ENCODE measurements at regions not wholly inside any gene's neighbourhood (a gene's known extent, or its start where the extent isn't known, plus 50 kb on each side); places are given as distances from the start of the nearest gene placed in this dataset.

DNA sequence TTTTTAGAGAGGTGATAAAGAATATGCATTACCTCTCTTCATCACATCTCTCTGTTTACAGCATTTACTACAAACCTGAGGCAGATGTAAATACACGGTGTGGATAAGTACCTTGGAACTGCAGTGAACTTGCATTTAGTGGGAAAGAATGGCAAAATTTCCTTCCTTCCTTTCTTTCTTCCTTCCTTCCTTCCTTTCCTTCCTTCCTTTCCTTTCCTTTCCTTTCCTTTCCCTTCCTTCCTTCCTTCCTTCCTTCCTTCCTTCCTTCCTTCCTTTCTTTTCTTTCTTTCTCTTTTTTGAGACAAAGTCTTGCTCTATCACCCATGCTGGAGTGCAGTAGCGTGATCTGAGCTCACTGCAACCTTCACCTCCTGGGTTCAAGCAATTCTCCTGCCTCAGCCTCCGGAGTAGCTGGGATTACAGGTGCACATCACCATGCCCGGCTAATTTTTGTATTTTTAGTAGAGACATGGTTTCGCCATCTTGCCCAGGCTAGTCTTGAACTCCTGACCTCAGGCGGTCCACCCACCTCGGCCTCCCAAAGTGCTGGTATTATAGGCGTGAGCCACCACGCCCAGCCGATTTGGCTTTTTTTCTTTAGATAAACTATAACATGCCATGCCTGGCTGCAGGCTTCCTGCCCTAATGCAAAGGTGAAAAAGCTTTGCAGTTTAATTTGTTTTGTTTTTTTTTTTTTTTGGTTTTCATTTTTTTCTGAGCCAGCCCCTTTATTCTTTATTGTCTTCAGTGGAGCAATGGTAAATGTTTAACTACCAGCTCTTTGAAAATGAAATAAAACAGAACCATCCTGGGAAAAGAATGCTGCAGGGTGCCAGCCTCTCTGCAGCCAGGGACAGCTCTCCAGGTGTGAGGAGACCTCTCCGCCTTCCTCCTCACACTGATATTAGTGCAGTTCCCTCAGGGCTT, 64.2 kb upstream of the NEDD9 start:
- no peak for DNase-seq (ENCODE audit: low read depth in 2 of 2)

DNA sequence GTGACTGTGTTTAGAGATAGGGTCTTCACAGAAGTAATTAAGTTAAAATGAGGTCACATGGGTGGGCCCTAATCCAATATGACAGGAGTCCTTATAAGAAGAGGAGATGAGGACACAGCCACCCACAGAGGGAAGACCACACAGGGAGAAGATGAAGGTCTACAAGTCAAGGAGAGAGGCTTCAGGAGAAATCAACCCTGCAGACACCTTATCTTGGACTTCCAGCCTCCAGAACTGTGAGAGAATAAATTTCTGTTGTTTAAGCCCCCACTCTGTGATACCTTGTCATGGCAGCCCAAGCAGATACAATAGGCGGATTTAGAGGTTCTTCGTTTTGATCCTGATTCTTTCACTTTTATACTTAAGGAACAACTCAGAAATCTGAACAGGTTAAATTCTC, 63.5 kb upstream of the NEDD9 start:
- no peak for DNase-seq (ENCODE audit: low read depth in 2 of 2)

DNA sequence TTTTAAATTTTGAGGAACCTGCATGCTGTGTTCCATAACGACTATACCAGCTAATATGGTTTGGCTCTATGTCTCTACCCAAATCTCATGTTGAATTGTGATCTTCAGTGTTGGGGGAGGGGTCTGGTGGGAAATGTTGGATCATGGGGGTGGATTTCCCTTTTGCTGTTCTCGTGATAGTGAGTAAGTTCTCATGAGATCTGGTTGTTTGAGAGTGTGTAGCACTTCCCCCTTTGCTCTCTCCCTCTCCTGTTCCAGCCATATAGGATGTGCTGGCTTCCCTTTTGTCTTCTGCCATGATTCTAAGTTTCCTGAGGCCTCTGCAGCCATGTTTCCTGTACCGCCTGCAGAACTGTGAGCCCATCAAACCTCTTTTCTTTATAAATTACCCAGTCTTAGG, 61.8 kb upstream of the NEDD9 start:
- DNase-seq (ENCODE audit: low read depth in 2 of 2): no peak

DNA sequence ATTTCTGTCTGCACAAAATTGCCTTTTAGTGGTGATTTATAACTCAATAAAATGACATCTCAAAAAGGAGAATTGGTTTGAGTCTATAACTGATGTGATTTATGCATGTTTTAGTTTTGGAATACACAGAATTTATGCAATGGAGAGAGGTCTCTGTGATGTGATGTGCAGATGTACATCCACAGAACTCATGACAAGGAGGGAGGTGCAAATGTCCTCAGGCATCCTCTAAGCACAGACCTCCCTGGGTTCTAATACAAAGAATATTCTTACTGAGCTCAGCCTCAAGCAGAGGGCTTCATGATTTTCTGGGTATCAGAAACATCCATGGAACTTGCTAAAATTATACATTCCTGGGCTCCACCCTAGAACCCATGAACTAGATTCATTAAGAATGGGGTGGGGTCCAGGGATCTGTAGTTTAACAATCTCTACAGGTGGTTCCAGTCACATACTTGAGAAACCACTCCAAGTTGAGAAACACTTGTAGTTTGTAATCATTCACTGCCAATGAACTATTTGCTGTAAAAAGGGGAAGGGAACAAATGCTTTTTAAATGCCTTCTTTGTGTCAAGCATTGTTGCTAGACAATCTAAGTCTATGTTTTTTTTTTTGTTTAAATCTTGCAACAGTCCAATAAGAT, 60.2 kb upstream of the NEDD9 start:
- no peak for DNase-seq (ENCODE audit: low read depth in 2 of 2)

DNA sequence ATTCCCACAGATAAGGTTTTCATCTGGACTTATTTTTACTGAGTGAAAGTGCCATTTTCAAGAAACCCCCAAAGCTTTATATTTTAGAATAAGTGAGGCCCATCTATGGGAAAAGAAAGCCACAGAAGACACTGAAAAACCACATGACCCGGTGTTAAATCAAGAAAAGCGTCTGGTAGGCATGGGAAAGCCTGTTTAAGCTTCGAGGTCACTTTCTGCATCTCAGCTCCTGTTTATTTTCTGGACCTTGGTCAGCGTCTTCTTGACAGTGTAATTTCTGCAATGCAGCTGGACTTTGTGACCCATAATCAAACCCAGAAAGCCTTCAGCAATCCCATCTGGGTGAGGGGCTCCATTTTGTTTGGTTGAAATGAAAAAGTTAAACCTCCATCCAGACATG, 59.6 kb upstream of the NEDD9 start:
- no peak for DNase-seq (ENCODE audit: low read depth in 2 of 2)

DNA sequence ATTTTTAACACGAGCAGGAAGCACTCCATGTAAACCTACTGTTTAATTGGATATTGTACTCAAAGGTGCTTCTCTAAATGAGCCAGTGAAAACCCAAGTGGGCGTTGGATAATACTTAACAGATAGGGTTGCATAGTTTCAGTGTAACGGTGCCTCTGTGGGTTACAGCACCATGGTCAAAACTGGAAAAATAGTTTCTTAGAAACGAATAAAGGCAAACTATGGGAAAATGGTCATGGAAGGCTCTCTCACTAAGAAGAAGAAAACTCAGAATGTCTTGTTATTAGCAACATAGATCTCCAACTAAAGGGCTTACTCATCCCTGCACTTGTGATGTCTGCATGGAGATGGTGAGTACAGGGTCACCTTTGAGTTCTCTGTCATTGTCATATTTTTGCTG, 59.1 kb upstream of the NEDD9 start:
- no peak for DNase-seq (ENCODE audit: low read depth in 2 of 2)

DNA sequence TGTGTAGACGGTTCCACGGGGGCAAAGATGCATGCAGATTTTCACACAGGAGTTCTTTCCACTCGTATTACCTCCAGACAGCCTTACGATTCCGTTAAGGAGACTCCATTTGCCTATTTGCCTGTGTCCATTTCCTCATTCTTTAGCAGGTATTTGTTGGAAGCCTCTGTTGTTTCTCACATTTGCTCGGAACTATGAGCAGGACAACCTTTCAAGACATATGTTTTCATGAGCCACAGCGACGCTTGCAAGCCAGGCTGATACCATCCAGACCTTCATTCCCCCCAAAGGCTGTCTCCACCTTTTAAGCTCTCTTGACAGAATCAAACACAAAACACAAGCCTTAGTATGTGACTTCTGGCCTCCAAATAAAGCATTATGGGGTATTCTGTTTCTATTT, 57.6 kb upstream of the NEDD9 start:
- DNase-seq (ENCODE audit: low read depth in 2 of 2): no peak

DNA sequence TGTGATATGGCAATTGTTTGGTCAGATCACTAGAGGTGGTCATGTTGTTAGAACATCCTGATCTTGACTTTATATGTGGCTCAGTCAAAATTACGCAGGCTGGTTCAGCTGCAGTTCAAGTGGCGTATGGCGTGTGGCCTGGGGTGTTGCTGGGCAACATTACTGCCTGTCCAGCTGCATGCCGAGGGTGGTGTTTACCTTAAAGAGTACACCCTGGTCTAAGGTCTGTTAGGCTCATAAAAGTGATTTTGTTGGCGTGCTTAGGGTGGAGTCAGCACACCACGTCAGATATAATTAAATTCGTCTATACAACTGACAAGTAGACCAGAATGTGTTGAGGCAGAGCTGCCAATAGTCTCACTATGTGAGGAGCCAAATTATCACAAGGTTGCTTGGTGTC, 55.6 kb upstream of the NEDD9 start:
- DNase-seq (ENCODE audit: low read depth in 2 of 2): no peak

DNA sequence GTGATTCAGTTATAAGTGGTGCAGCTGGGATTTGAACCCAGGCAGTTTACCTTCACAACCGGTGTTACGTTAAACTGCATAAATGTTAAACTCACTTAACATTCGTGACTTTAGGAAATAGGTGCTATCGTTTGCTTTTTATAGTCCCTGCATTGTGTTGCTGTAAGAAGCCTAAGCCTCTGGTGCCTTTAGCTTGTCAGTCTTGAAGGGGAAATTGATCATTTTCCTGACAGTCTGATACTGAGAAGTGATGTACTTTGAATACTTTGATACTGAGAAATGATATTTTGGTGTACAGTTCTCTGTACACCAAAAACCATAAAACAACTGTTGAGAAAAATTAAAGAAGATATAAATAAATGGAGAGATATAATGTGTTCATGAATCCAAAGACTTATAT, 52.5 kb upstream of the NEDD9 start:
- no peak for DNase-seq (ENCODE audit: low read depth in 2 of 2)

DNA sequence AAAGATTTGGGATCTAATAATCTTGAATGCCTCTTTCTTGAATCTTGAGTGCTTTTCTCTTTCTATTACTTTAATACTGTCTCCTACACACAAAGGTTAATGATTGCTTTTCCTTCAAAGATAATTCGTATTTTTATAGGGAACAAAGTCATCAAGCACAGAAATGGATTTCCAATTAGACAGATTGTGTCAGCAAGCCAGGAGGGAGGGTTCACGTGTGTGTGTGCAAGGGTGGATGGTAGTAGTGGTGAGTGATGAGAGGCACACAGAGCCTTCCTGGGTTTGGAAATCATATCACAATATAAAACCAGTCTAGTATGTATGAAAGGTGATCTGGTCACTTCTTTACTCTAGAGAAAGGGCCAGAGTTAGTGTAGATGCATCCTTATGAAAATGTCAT, 51.2 kb upstream of the NEDD9 start:
- no peak for DNase-seq (ENCODE audit: low read depth in 2 of 2)

DNA sequence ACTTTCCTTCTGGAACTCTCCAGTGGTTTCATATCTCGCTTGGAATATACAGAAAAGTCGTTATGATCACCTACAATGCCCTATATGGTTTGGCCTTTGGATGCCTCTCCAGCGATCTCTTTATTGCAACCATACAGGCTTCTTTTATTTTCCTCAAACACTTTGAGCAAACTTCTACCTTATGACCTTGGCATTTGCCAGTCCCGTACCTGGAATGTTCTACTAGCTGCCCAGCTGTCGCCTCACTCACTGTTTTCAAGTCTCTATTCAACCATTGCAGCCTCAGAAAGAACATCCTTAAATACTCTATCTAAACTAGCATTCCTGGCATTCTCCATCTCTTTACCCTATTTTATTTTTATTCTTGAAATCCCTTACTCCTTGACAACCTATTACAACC, 50.4 kb upstream of the NEDD9 start:
- DNase-seq (ENCODE audit: low read depth in 2 of 2): no peak

Measured in stimulated activated CD8-positive, alpha-beta memory T cell treated with anti-CD3 and anti-CD28 coated beads, Interleukin-15, amount 100 ng/mL, for 4 hours (primary cell).